GM12878 (cell line): ENCODE measurements at regions not wholly inside any gene's neighbourhood (a gene's known extent, or its start where the extent isn't known, plus 50 kb on each side); places are given as distances from the start of the nearest gene placed in this dataset.

ENCODE experiments used
- ATAC-seq: fragments of 200-7000 bp; cut with Tn5 transposase; 3 replicates; pipeline ENCODE4 v1.9.1; 2020; ENCODE audit warnings: mild to moderate bottlenecking, moderate library complexity
- BruUV-seq: library from RNA; stranded (reverse); fragments of 400-500 nt; replicated peaks from 2 replicates; lab custom pipeline; 2021; lab: Mats Ljungman, UMichigan
- CTCF ChIA-PET: fragments of 300-600 bp; sonication (Branson Sonifier 250); formaldehyde crosslinking; extraction: SDS; loops from one replicate; lab custom pipeline; 2021; ENCODE audit warnings: inconsistent platforms; lab: Yijun Ruan, JAX
- POLR2A ChIA-PET: fragments of 350-600 bp; formaldehyde crosslinking; extraction: SDS; loops from one replicate; lab custom pipeline; 2021; ENCODE audit warnings: inconsistent platforms; lab: Charles Lee
- RAD21 ChIA-PET: fragments of 300-600 bp; sonication (Branson Sonifier 250); formaldehyde crosslinking; loops from one replicate; lab custom pipeline; 2023; ENCODE audit warnings: antibody characterized with exemption; ENCODE audit not compliant: unreplicated experiment; lab: Charles Lee
- SMC1A ChIA-PET: fragments of 300-600 bp; sonication (Branson Sonifier 250); formaldehyde crosslinking; loops from one replicate; lab custom pipeline; 2023; ENCODE audit not compliant: unreplicated experiment, uncharacterized antibody; lab: Charles Lee
- DNase-seq: peaks from one replicate; pipeline ENCODE4 v3.0.0-alpha.2; 2011; ENCODE audit warnings: low read depth, low spot score
- FAIRE-seq: peaks from 3 replicates; lab custom pipeline; 2011; peaks lifted over from hg19 to GRCh38; lab: Jason Lieb, UNC
- H2AFZ ChIP-seq: 2 replicates; pipeline ENCODE4 v1.6.0; 2011; ENCODE audit warnings: low read depth, low read length, control low read depth; ENCODE audit not compliant: control insufficient read depth
- H3K27ac ChIP-seq: 2 replicates; pipeline ENCODE4 v1.5.1; 2011; ENCODE audit warnings: control low read depth; ENCODE audit not compliant: control insufficient read depth, insufficient read depth
- H3K27me3 ChIP-seq, 2 experiments: replicated peaks in 1 of 2; 2 replicates each; pipeline versions ENCODE4 v1.6.0 to v1.6.1; 2011; ENCODE audit warnings: low read length in 1 of 2; ENCODE audit not compliant: control insufficient read depth in 2 of 2, insufficient read depth in 2 of 2
- H3K36me3 ChIP-seq, 2 experiments: 2 replicates each; pipeline ENCODE4 v1.5.1; 2011; ENCODE audit warnings: low read length in 1 of 2; ENCODE audit not compliant: control insufficient read depth in 2 of 2, insufficient read depth in 2 of 2
- H3K4me1 ChIP-seq: 2 replicates; pipeline ENCODE4 v1.6.1; 2011; ENCODE audit warnings: mild to moderate bottlenecking, low read length, moderate library complexity, mixed read lengths; ENCODE audit not compliant: control insufficient read depth, insufficient read depth
- H3K4me2 ChIP-seq: 2 replicates; pipeline ENCODE4 v1.6.0; 2011; ENCODE audit warnings: control low read depth; ENCODE audit not compliant: control insufficient read depth, insufficient read depth
- H3K4me3 ChIP-seq: fragments of 200-600 bp; sonication (generic); 2 replicates; pipeline ENCODE4 v1.5.1; 2016
- H3K79me2 ChIP-seq: 2 replicates; pipeline ENCODE4 v1.6.0; 2011; ENCODE audit warnings: low read length; ENCODE audit not compliant: control insufficient read depth, insufficient read depth
- H3K9ac ChIP-seq: 2 replicates; pipeline ENCODE4 v1.8.0; 2011; ENCODE audit warnings: low read length, control low read depth, mixed read lengths; ENCODE audit not compliant: control insufficient read depth, insufficient read depth
- H3K9me3 ChIP-seq: replicated peaks from 3 replicates; pipeline ENCODE4 v1.5.1; 2011; ENCODE audit warnings: mild to moderate bottlenecking, low read length; ENCODE audit not compliant: control insufficient read depth, insufficient read depth
- H4K20me1 ChIP-seq: 2 replicates; pipeline ENCODE4 v1.6.0; 2011; ENCODE audit not compliant: control insufficient read depth, insufficient read depth
- BACH1 ChIP-seq: fragments of 450-650 bp; IDR thresholded peaks from 2 replicates; pipeline ENCODE4 v1.6.1; 2017; ENCODE audit warnings: mild to moderate bottlenecking, borderline replicate concordance
- BMI1 ChIP-seq: fragments of 450-650 bp; IDR thresholded peaks from 2 replicates; pipeline ENCODE4 v1.6.1; 2016; ENCODE audit warnings: mild to moderate bottlenecking, moderate library complexity, borderline replicate concordance
- CHD4 ChIP-seq: fragments of 200-600 bp; sonication (generic); IDR thresholded peaks from 2 replicates; pipeline ENCODE4 v1.6.1; 2016; ENCODE audit warnings: mild to moderate bottlenecking
- EGR1 ChIP-seq, 2 experiments: IDR thresholded peaks; 1 replicate in 1 of 2; 2 replicates in 1 of 2; pipeline ENCODE4 v1.6.1; 2011 to 2012; ENCODE audit warnings: low read depth in 2 of 2, low read length in 2 of 2, borderline replicate concordance in 1 of 2, mild to moderate bottlenecking in 1 of 2, moderate library complexity in 1 of 2
- FOS ChIP-seq: IDR thresholded peaks from 3 replicates; pipeline ENCODE4 v1.6.1; 2011; ENCODE audit warnings: borderline replicate concordance; ENCODE audit not compliant: insufficient read length; ENCODE audit errors: extremely low read depth
- FOXK2 ChIP-seq: fragments of 450-650 bp; IDR thresholded peaks from 2 replicates; pipeline ENCODE4 v1.6.1; 2017; ENCODE audit warnings: mild to moderate bottlenecking, moderate library complexity
- GATAD2B ChIP-seq: fragments of 450-650 bp; conservative IDR thresholded peaks from 2 replicates; pipeline ENCODE4 v1.6.1; 2017; ENCODE audit warnings: low read depth, mild to moderate bottlenecking, moderate library complexity
- HCFC1 ChIP-seq: fragments of 150-350 bp; IDR thresholded peaks from 2 replicates; pipeline ENCODE4 v1.6.1; 2014; ENCODE audit warnings: low read length
- RAD21 ChIP-seq: IDR thresholded peaks from 2 replicates; pipeline ENCODE4 v1.6.1; 2011; ENCODE audit warnings: mild to moderate bottlenecking, low read depth, low read length, moderate library complexity; ENCODE audit not compliant: insufficient read depth
- RBBP5 ChIP-seq: fragments of 200-600 bp; sonication (generic); conservative IDR thresholded peaks from 2 replicates; pipeline ENCODE4 v1.6.1; 2016
- SREBF2 ChIP-seq: IDR thresholded peaks from 2 replicates; pipeline ENCODE4 v1.6.1; 2012; ENCODE audit warnings: mild to moderate bottlenecking, low read length
- SRF ChIP-seq, 2 experiments: IDR thresholded peaks; 2 replicates each; pipeline ENCODE4 v1.6.1; 2011; ENCODE audit warnings: low read depth in 2 of 2, low read length in 2 of 2, mild to moderate bottlenecking in 1 of 2, moderate library complexity in 1 of 2
- ZNF274 ChIP-seq: IDR thresholded peaks from one replicate; pipeline ENCODE4 v1.8.0; 2011; ENCODE audit not compliant: insufficient read length, insufficient read depth
- WGBS: methylation state at CpG from one replicate; pipeline ENCODE4 v1.1.6; 2016; ENCODE audit warnings: low lambda C conversion rate; ENCODE audit not compliant: insufficient replicate concordance, insufficient coverage; ENCODE audit errors: missing lambda C conversion rate; 5-methylcytosine and 5-hydroxymethylcytosine counted together
- in situ Hi-C: fragments of 300-500 bp; cut with MboI; formaldehyde crosslinking; loops from 9 replicates; pipeline ENCODE4 v1.14.3; 2018; ENCODE audit warnings: mixed read lengths
- intact Hi-C: fragments of 100-400 bp; cut with micrococcal nuclease; formaldehyde crosslinking; loops from one replicate; pipeline ENCODE4 v1.14.2; 2022; ENCODE audit not compliant: unreplicated experiment
- TF ChIP-seq, protein P1 (sequence below): fragments of 450-650 bp; conservative IDR thresholded peaks from 2 replicates; pipeline ENCODE4 v1.6.1; 2017; ENCODE audit warnings: mild to moderate bottlenecking, moderate library complexity
- TF ChIP-seq, protein P2 (sequence below): fragments of 450-650 bp; formaldehyde crosslinking; IDR thresholded peaks from 2 replicates; pipeline ENCODE4 v1.5.0; 2022; ENCODE audit warnings: mild to moderate bottlenecking, missing genetic modification characterization

DNA sequence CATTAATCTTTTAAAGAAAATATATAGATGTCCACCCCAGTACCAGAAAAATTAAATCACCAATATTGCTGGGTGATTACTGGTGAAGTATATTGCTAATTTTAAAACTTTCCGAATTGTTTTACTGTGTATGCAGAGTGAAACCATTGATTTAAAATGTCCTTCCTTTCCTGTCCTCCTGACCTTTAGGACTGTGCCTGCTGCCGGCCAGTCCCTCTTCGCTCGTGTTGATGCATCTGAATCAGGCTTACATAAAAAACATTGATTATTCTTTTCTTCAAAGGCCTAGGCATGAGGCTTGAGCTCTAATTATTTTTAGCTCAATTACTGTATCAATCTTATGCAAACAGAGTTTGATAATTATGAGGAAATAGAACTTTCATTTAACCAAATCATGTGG lies 1128.1 kb downstream of the BRINP3 start:
- no peaks in the 10 kb centered on the region for H4K20me1 ChIP-seq
- H3K79me2 ChIP-seq: no peaks in the 10 kb centered on the region
- ChIA-PET CTCF (interaction anchor here (0.9 kb wide), 1 partner anchor 8 kb away, joined by 3 read pairs; no protein-coding TSS in a partner anchor), RAD21 (no interaction called here), POLR2A (no interaction called here), SMC1A (interaction anchor here (1.6 to 1.7 kb wide), 2 partner anchors 12 to 16 kb away, joined by 3 to 5 read pairs; no protein-coding TSS in a partner anchor)
- H3K27me3 ChIP-seq: no peaks in the 10 kb centered on the region
- no peak overlapping the region for H3K27ac ChIP-seq
- no peaks in the 10 kb centered on the region for H3K4me1 ChIP-seq
- H3K4me3 ChIP-seq: no peak overlapping the region
- H3K4me2 ChIP-seq: no peak overlapping the region
- H3K9ac ChIP-seq: no peak overlapping the region
- FAIRE-seq (no peak), DNase-seq (no peak), ATAC-seq (no peak)
- 73% methylated on average over 4 of the region's 4 CpGs for WGBS
- BruUV-seq: no TSS peak
- TF ChIP-seq CHD4 (no peak), HCFC1 (no peak), ZNF274 (no peak), BMI1 (no peak), FOS (no peak), GATAD2B (no peak), EGR1 (IDR thresholded peaks at IDR 0.05; ENCODE audit: borderline replicate concordance in 1 of 2, low read depth in 2 of 2, low read length in 2 of 2) (no peak), FOXK2 (no peak), SRF (IDR thresholded peaks at IDR 0.05; ENCODE audit: low read depth in 2 of 2, low read length in 2 of 2) (no peak), SREBF2 (no peak), BACH1 (no peak), RBBP5 (no peak), RAD21 (no peak)
- TF ChIP-seq, protein P1, sequence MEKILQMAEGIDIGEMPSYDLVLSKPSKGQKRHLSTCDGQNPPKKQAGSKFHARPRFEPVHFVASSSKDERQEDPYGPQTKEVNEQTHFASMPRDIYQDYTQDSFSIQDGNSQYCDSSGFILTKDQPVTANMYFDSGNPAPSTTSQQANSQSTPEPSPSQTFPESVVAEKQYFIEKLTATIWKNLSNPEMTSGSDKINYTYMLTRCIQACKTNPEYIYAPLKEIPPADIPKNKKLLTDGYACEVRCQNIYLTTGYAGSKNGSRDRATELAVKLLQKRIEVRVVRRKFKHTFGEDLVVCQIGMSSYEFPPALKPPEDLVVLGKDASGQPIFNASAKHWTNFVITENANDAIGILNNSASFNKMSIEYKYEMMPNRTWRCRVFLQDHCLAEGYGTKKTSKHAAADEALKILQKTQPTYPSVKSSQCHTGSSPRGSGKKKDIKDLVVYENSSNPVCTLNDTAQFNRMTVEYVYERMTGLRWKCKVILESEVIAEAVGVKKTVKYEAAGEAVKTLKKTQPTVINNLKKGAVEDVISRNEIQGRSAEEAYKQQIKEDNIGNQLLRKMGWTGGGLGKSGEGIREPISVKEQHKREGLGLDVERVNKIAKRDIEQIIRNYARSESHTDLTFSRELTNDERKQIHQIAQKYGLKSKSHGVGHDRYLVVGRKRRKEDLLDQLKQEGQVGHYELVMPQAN: no peak
- TF ChIP-seq, protein P2, sequence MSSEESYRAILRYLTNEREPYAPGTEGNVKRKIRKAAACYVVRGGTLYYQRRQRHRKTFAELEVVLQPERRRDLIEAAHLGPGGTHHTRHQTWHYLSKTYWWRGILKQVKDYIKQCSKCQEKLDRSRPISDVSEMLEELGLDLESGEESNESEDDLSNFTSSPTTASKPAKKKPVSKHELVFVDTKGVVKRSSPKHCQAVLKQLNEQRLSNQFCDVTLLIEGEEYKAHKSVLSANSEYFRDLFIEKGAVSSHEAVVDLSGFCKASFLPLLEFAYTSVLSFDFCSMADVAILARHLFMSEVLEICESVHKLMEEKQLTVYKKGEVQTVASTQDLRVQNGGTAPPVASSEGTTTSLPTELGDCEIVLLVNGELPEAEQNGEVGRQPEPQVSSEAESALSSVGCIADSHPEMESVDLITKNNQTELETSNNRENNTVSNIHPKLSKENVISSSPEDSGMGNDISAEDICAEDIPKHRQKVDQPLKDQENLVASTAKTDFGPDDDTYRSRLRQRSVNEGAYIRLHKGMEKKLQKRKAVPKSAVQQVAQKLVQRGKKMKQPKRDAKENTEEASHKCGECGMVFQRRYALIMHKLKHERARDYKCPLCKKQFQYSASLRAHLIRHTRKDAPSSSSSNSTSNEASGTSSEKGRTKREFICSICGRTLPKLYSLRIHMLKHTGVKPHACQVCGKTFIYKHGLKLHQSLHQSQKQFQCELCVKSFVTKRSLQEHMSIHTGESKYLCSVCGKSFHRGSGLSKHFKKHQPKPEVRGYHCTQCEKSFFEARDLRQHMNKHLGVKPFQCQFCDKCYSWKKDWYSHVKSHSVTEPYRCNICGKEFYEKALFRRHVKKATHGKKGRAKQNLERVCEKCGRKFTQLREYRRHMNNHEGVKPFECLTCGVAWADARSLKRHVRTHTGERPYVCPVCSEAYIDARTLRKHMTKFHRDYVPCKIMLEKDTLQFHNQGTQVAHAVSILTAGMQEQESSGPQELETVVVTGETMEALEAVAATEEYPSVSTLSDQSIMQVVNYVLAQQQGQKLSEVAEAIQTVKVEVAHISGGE: no peak
- no peak overlapping the region for H2AFZ ChIP-seq
- intact Hi-C loops (no loop called here), in situ Hi-C loops (no loop called here)
- no peaks in the 10 kb centered on the region for H3K9me3 ChIP-seq
- H3K36me3 ChIP-seq: no peaks in the 10 kb centered on the region
